ENCODE measurements at regions not wholly inside any gene's neighbourhood (a gene's known extent, or its start where the extent isn't known, plus 50 kb on each side); places are given as distances from the start of the nearest gene placed in this dataset.

- TF ChIP-seq CTCF (IDR thresholded peaks at IDR 0.05; ENCODE audit: insufficient read depth, low read length, poor library complexity, severe bottlenecking), result no peak
- no peak for TF ChIP-seq EZH2phosphoT487 (conservative IDR thresholded peaks at IDR 0.05; ENCODE audit: low read length)
Measured at GRCh38 chr12:68529869-68530268, 80.8 kb upstream of the RAP1B start.
